Gastrocnemius medialis (tissue), 4 donors: ENCODE measurements at regions not wholly inside any gene's neighbourhood (a gene's known extent, or its start where the extent isn't known, plus 50 kb on each side); places are given as distances from the start of the nearest gene placed in this dataset.

Experiments used
- ATAC-seq, 2 donors: fragments of 150-250 bp; one replicate each; pipeline ENCODE4 v1.9.1; 2016
- DNase-seq, 2 donors: peaks; one replicate each; pipeline ENCODE4 v3.0.0-alpha.2; 2019
- H3K27ac ChIP-seq, 4 donors: fragments of 200-600 bp; sonication (generic); 1 replicate in 1 of 4; 2 replicates in 3 of 4; pipeline ENCODE4 v1.5.1; 2016 to 2018; ENCODE audit warnings: mild to moderate bottlenecking in 2 of 4, moderate library complexity in 1 of 4
- H3K27me3 ChIP-seq, 3 donors: fragments of 200-600 bp; sonication (generic) in 2 of 3; 1 replicate in 1 of 3; 2 replicates in 2 of 3; pipeline versions ENCODE4 v1.5.1 to v1.6.0; 2016 to 2019; ENCODE audit warnings: mild to moderate bottlenecking in 1 of 3, moderate library complexity in 1 of 3
- H3K36me3 ChIP-seq, 2 donors: fragments of 200-600 bp; sonication (generic) in 1 of 2; one replicate each; pipeline ENCODE4 v1.5.1; 2017 to 2018
- H3K4me1 ChIP-seq, 2 donors: fragments of 200-600 bp; sonication (generic) in 1 of 2; one replicate each; pipeline ENCODE4 v1.5.1; 2016 to 2017; ENCODE audit warnings: mild to moderate bottlenecking in 2 of 2
- H3K4me3 ChIP-seq, 4 donors: fragments of 200-600 bp; sonication (generic) in 3 of 4; 1 replicate in 1 of 4; 2 replicates in 3 of 4; pipeline ENCODE4 v1.5.1; 2016 to 2019; ENCODE audit warnings: mild to moderate bottlenecking in 2 of 4
- H3K9me3 ChIP-seq, 3 donors: fragments of 200-600 bp; sonication (generic) in 2 of 3; 1 replicate in 1 of 3; 2 replicates in 2 of 3; pipeline ENCODE4 v1.5.1; 2016 to 2019
- POLR2A ChIP-seq, 2 donors: fragments of 450-650 bp; IDR thresholded peaks; one replicate each; pipeline ENCODE4 v1.6.1; 2017; ENCODE audit warnings: antibody characterized with exemption in 2 of 2, mild to moderate bottlenecking in 2 of 2, moderate library complexity in 2 of 2
- in situ Hi-C, 4 donors: fragments of 200-750 bp; cut with MboI; loops; one replicate each; pipeline versions ENCODE4 v1.15.0 to v1.8.0; 2017; ENCODE audit warnings: low sequenced_read_pairs in 4 of 4
- intact Hi-C: fragments of 100-400 bp; cut with DNase I; formaldehyde crosslinking; loops from one replicate; pipeline ENCODE4 v1.15.1; 2023; ENCODE audit warnings: low total_unique reads
- TF ChIP-seq, protein P1 (sequence below), 5 experiments: fragments of 450-650 bp in 3 of 5; fragments of 200-600 bp in 2 of 5; sonication (generic) in 2 of 5; IDR thresholded peaks in 4 of 5; conservative IDR thresholded peaks in 1 of 5; 1 replicate in 4 of 5; 2 replicates in 1 of 5; pipeline ENCODE4 v1.5.1; 2016 to 2019; ENCODE audit warnings: antibody characterized with exemption in 5 of 5, mild to moderate bottlenecking in 3 of 5, moderate library complexity in 3 of 5

DNA sequence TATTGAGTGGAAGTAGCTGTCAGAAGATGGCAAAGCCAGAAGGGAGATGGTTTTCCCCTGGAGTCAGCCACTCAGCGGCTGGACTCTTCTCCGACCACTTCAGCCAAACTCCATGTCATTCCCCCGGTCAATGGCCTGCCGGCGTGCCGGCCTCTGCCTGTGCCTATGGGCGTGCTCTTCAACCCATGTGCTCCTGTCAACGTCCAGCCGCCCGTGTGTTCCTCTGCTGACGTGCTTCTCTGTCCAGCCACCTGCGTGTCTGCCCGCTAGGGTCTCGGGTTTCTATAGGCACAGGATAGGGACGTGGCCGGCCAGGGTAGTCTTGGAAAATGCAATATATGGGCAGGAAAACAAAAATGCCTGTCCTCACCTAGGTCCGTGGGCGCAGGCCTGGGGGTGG is 77.7 kb upstream of the RUFY1 start:
- Histone ChIP-seq H3K27ac (no peak overlapping the region), H3K4me3 (no peak overlapping the region), H3K36me3 (no peaks in the 10 kb centered on the region), H3K9me3 (no peaks in the 10 kb centered on the region), H3K4me1 (no peaks in the 10 kb centered on the region), H3K27me3 (no peaks in the 10 kb centered on the region)
- intact Hi-C loops = no loop called here
- no peak for TF ChIP-seq POLR2A (IDR thresholded peaks at IDR 0.05)
- TF ChIP-seq, protein P1, sequence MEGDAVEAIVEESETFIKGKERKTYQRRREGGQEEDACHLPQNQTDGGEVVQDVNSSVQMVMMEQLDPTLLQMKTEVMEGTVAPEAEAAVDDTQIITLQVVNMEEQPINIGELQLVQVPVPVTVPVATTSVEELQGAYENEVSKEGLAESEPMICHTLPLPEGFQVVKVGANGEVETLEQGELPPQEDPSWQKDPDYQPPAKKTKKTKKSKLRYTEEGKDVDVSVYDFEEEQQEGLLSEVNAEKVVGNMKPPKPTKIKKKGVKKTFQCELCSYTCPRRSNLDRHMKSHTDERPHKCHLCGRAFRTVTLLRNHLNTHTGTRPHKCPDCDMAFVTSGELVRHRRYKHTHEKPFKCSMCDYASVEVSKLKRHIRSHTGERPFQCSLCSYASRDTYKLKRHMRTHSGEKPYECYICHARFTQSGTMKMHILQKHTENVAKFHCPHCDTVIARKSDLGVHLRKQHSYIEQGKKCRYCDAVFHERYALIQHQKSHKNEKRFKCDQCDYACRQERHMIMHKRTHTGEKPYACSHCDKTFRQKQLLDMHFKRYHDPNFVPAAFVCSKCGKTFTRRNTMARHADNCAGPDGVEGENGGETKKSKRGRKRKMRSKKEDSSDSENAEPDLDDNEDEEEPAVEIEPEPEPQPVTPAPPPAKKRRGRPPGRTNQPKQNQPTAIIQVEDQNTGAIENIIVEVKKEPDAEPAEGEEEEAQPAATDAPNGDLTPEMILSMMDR (IDR thresholded peaks at IDR 0.05 in 4 of 5, conservative IDR thresholded peaks at IDR 0.05 in 1 of 5) = no peak
- in situ Hi-C loops = no loop called here
- ATAC-seq (no peak), DNase-seq (no peak)

DNA sequence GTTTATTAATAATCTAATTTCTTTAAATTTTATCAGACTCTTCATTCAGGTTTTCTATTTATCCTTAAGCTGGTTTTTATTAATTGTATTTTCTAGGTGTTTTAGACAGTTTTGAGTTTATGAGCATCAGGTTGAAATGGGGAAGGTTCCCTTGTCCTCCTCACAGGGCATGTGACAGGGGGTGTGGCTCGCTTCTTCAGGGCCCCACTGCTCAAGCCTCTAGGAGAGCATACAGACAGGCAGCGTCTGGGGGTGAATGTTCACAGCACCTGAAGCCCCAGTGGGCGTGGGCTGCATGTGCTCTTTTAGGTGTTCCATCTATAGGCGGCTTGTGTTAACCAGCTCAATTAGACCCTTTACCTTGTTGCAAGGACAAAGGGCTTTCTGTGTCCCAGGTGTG is 78.2 kb upstream of the RUFY1 start:
- intact Hi-C loops = no loop called here
- ATAC-seq = no peak
- no peak for DNase-seq
- Histone ChIP-seq H3K4me1 (no peaks in the 10 kb centered on the region), H3K4me3 (no peak overlapping the region), H3K27me3 (no peaks in the 10 kb centered on the region), H3K9me3 (no peaks in the 10 kb centered on the region), H3K27ac (no peak overlapping the region), H3K36me3 (no peaks in the 10 kb centered on the region)
- no peak for TF ChIP-seq POLR2A (IDR thresholded peaks at IDR 0.05)
- TF ChIP-seq, protein P1 (IDR thresholded peaks at IDR 0.05 in 4 of 5, conservative IDR thresholded peaks at IDR 0.05 in 1 of 5) = no peak
- in situ Hi-C loops = no loop called here

DNA sequence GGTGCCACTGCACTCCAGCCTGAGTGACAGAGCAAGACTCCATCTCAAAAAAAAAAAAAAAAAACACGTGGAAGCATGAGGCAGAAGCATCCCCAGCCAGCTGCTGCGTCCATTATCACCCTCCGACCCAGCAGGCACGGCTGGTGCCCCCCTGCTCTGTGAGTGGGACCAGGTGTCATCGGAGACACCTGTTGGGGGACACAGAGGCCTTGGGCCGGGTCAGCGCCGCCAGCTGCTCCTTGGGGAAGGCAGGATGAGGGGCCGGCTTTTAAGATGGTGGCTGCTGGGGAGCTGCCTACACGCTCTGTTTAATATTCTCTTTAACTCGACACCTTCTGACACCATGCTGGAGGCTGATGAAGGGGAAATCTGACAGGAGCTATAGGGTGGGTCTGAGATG is 80.2 kb upstream of the RUFY1 start:
- H3K36me3 ChIP-seq = no peaks in the 10 kb centered on the region
- in situ Hi-C loops (no loop called here), intact Hi-C loops (no loop called here)
- H3K27ac ChIP-seq = no peak overlapping the region
- ATAC-seq (no peak), DNase-seq (no peak)
- no peak overlapping the region for H3K4me3 ChIP-seq
- TF ChIP-seq, protein P1 (IDR thresholded peaks at IDR 0.05 in 4 of 5, conservative IDR thresholded peaks at IDR 0.05 in 1 of 5) = no peak
- no peak for TF ChIP-seq POLR2A (IDR thresholded peaks at IDR 0.05)
- H3K27me3 ChIP-seq = no peaks in the 10 kb centered on the region
- no peaks in the 10 kb centered on the region for H3K4me1 ChIP-seq
- no peaks in the 10 kb centered on the region for H3K9me3 ChIP-seq

DNA sequence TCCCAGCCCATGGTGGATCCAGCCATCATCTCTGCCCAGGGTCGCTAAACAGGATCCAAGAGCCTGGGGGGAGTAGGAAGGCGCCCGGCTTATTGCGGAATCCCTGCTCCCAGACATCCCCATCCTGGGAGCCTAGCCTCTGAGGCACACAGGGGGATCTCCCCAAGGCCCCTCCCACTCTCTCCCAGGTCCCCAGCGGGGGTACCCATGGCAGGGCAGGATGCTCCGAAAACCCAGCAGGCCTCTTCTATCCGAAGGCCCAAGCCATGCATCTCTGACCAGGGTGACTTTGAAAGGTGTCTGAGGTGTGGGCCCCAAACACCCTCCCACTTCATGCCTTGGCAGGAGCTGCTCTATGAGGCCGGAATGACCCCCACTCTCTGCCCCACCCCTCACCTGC is 81.7 kb upstream of the RUFY1 start:
- in situ Hi-C loops (no loop called here), intact Hi-C loops (no loop called here)
- DNase-seq (no peak), ATAC-seq (no peak)
- TF ChIP-seq, protein P1 (IDR thresholded peaks at IDR 0.05 in 4 of 5, conservative IDR thresholded peaks at IDR 0.05 in 1 of 5) = no peak
- no peak for TF ChIP-seq POLR2A (IDR thresholded peaks at IDR 0.05)
- no peak overlapping the region for H3K4me3 ChIP-seq
- H3K36me3 ChIP-seq = no peaks in the 10 kb centered on the region
- H3K4me1 ChIP-seq = no peaks in the 10 kb centered on the region
- no peaks in the 10 kb centered on the region for H3K27me3 ChIP-seq
- no peak overlapping the region for H3K27ac ChIP-seq
- H3K9me3 ChIP-seq = no peaks in the 10 kb centered on the region

DNA sequence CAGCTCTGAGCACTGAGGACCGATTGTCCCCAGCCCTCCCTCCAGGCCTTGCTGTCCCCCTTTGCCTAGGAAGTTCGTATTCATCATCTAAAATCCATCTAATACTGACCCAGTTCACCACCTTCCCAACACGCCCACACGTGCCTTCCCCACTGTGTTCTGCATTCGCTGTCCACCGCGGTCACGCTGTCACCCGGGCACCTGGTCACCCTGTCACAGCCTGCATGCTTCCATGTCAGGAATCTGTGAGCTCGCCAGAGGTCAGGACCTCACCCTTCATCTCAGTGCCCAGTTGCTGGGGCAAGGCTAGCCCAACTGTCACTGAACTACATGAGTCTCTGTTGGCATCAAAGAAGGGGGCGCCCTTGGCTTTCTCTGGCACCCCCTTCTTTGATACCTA is 82.9 kb upstream of the RUFY1 start:
- no peaks in the 10 kb centered on the region for H3K36me3 ChIP-seq
- no peak overlapping the region for H3K4me3 ChIP-seq
- in situ Hi-C loops = no loop called here
- TF ChIP-seq, protein P1 (IDR thresholded peaks at IDR 0.05 in 4 of 5, conservative IDR thresholded peaks at IDR 0.05 in 1 of 5) = no peak
- no peak for TF ChIP-seq POLR2A (IDR thresholded peaks at IDR 0.05)
- DNase-seq = no peak
- no peaks in the 10 kb centered on the region for H3K27me3 ChIP-seq
- no peak for ATAC-seq
- no peaks in the 10 kb centered on the region for H3K4me1 ChIP-seq
- no peaks in the 10 kb centered on the region for H3K9me3 ChIP-seq
- no peak overlapping the region for H3K27ac ChIP-seq
- intact Hi-C loops = no loop called here
